ENCODE measurements at regions not wholly inside any gene's neighbourhood (a gene's known extent, or its start where the extent isn't known, plus 50 kb on each side); places are given as distances from the start of the nearest gene placed in this dataset.

GRCh38 chr4:62235911-62236310 is 1035.8 kb downstream of the ADGRL3 start:
- H3K27ac Mint-ChIP-seq, result no peak overlapping the region
- peaks cover 2% of the 10 kb centered on the region for H3K9me3 Mint-ChIP-seq
- H3K36me3 Mint-ChIP-seq (ENCODE audit: low read depth), result no peaks in the 10 kb centered on the region
- POLR2A ChIA-PET, result no interaction called here
- no peak for DNase-seq
- H3K27me3 Mint-ChIP-seq, result no peaks in the 10 kb centered on the region
- CTCF ChIA-PET, result no interaction called here
- H3K4me3 Mint-ChIP-seq, result no peak overlapping the region
- H3K4me1 Mint-ChIP-seq, result no peaks in the 10 kb centered on the region

- Mint-ChIP-seq H3K27ac (no peak overlapping the region), H3K27me3 (no peaks in the 10 kb centered on the region), H3K9me3 (peaks cover 2% of the 10 kb centered on the region), H3K4me1 (no peaks in the 10 kb centered on the region), H3K36me3 (ENCODE audit: low read depth) (no peaks in the 10 kb centered on the region), H3K4me3 (no peak overlapping the region)
- ChIA-PET POLR2A (no interaction called here), CTCF (no interaction called here)
- DNase-seq, result no peak
Observed at GRCh38 chr4:62232814-62233213, 1032.7 kb downstream of the ADGRL3 start.

- no peaks in the 10 kb centered on the region for H3K27me3 Mint-ChIP-seq
- peaks cover 2% of the 10 kb centered on the region for H3K9me3 Mint-ChIP-seq
- POLR2A ChIA-PET, result no interaction called here
- no peaks in the 10 kb centered on the region for H3K36me3 Mint-ChIP-seq (ENCODE audit: low read depth)
- no peak for DNase-seq
- no peak overlapping the region for H3K27ac Mint-ChIP-seq
- CTCF ChIA-PET, result no interaction called here
- no peak overlapping the region for H3K4me3 Mint-ChIP-seq
- no peaks in the 10 kb centered on the region for H3K4me1 Mint-ChIP-seq
Observed at GRCh38 chr4:62231994-62232393, 1031.9 kb downstream of the ADGRL3 start.

GRCh38 chr4:62226082-62226481 is 1026.0 kb downstream of the ADGRL3 start:
- DNase-seq, result no peak
- Mint-ChIP-seq H3K27me3 (no peaks in the 10 kb centered on the region), H3K27ac (no peak overlapping the region), H3K36me3 (ENCODE audit: low read depth) (no peaks in the 10 kb centered on the region), H3K4me1 (no peaks in the 10 kb centered on the region), H3K9me3 (peaks cover 2% of the 10 kb centered on the region), H3K4me3 (no peak overlapping the region)
- CTCF ChIA-PET, result no interaction called here
- POLR2A ChIA-PET, result no interaction called here

DNA sequence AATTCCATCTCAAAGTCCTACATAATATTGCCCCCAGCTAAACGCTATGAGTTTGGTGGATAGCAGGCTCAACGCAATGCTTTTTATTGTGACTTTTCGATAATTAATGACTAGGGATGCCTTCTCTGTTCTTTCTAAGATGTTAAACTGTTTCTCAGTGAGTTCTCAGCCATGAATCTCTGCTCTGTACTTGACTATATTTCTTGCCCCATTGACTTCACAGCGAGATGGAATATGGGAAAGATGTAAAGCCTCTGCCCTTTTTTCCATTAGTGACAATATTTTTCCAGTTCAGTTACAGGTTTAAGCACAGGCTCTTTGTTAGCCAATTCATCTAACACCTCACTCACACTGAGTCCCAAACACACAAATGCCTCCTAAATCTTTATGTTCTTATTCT is 1022.0 kb downstream of the ADGRL3 start:
- no peaks in the 10 kb centered on the region for H3K27me3 Mint-ChIP-seq
- H3K4me3 Mint-ChIP-seq, result no peak overlapping the region
- no peak for DNase-seq
- CTCF ChIA-PET, result no interaction called here
- POLR2A ChIA-PET, result no interaction called here
- no peaks in the 10 kb centered on the region for H3K36me3 Mint-ChIP-seq (ENCODE audit: low read depth)
- H3K9me3 Mint-ChIP-seq, result peaks cover 2% of the 10 kb centered on the region
- H3K27ac Mint-ChIP-seq, result no peak overlapping the region
- no peaks in the 10 kb centered on the region for H3K4me1 Mint-ChIP-seq

DNA sequence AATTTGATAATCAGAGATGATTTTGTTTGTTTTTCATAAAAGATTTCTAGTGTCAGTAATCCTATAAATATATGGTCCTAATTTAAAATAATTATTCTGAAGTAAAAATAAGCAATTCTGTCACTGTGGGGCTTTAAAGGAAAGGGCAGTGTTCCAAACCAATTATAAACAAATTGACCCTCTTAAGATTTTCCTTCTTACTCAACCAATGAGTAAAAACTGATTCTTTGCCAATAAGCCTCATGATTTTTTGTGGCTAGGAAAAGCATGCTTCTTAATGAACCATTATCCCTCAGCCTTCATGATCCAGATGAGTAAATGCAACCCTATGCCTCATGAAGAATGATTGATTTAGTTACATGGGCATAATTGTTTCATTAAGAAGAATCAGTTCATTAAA is 1010.4 kb downstream of the ADGRL3 start:
- no peak overlapping the region for H3K4me3 Mint-ChIP-seq
- no peaks in the 10 kb centered on the region for H3K4me1 Mint-ChIP-seq
- no peak for DNase-seq
- H3K27me3 Mint-ChIP-seq, result no peaks in the 10 kb centered on the region
- no peak overlapping the region for H3K27ac Mint-ChIP-seq
- H3K9me3 Mint-ChIP-seq, result peaks cover 2% of the 10 kb centered on the region
- no peaks in the 10 kb centered on the region for H3K36me3 Mint-ChIP-seq (ENCODE audit: low read depth)
- ChIA-PET POLR2A (no interaction called here), CTCF (no interaction called here)

DNA sequence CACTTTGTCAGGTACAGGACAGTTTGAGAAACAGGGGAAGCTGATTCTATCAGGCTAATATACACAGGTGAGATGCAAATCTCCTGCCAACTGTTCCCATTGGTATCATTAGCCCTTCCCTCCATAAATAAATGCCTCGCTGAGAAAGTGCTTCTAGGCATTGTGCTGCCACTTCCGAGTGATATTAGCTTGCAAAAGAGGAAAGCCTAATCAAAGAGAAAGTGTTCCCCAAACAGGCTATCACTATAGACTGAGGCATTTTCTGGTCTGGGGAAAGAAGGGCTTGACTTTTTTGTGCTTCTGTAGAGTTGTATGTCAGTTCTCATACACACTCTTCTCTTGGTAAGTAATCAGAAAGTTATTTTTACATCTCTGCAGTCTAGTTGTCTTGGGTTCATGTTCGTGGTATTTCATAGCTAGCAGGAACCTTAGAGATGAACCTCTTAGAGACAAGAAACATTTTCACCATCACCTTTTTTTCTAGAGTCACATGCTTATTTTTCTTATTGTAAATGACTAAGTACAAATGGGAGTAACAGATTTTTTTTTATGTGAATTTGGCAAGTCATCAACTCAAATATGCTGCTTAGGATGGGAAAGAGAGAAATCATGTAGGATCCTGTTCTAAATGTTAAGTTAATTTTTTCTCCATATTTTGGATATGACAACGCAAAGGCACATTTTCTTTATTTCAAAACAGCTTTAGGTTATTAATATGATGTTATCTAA is 1009.8 kb downstream of the ADGRL3 start:
- Mint-ChIP-seq H3K4me3 (no peak overlapping the region), H3K27ac (no peak overlapping the region), H3K27me3 (no peaks in the 10 kb centered on the region), H3K36me3 (ENCODE audit: low read depth) (no peaks in the 10 kb centered on the region), H3K9me3 (peaks cover 2% of the 10 kb centered on the region), H3K4me1 (no peaks in the 10 kb centered on the region)
- DNase-seq, result no peak
- POLR2A ChIA-PET, result no interaction called here
- CTCF ChIA-PET, result no interaction called here

- no peaks in the 10 kb centered on the region for H3K27me3 Mint-ChIP-seq
- H3K27ac Mint-ChIP-seq, result no peak overlapping the region
- POLR2A ChIA-PET, result no interaction called here
- H3K9me3 Mint-ChIP-seq, result peaks cover 2% of the 10 kb centered on the region
- H3K4me3 Mint-ChIP-seq, result no peak overlapping the region
- no peaks in the 10 kb centered on the region for H3K4me1 Mint-ChIP-seq
- CTCF ChIA-PET, result interaction anchor here (0.6 kb wide), 1 partner anchor 862 kb away, joined by 3 read pairs; no protein-coding TSS in a partner anchor
- no peaks in the 10 kb centered on the region for H3K36me3 Mint-ChIP-seq (ENCODE audit: low read depth)
- no peak for DNase-seq
Observed at GRCh38 chr4:62208921-62209320, 1008.8 kb downstream of the ADGRL3 start.

DNA sequence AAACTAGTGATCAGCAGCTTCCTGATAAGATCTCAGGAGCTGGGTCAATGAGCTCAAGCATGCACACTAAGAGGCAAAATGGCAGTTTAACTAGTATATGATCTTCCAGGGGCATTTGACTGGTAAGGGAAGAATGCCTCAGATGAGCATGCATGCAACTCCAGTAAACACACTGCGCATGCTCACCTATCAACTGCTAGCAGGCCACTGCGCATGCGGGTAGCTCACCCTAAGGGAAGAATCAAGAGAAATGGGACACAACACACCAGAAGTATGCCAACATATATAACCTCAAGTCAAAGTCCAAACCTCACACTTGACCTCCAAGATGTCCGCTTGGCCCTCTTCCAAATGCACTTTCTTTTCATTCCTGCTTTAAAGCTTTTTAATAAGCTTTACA is 1004.0 kb downstream of the ADGRL3 start:
- ChIA-PET CTCF (interaction anchor here (0.7 kb wide), 1 partner anchor 193 kb away, joined by 3 read pairs; no protein-coding TSS in a partner anchor), POLR2A (no interaction called here)
- no peaks in the 10 kb centered on the region for H3K27me3 Mint-ChIP-seq
- H3K27ac Mint-ChIP-seq, result no peak overlapping the region
- H3K4me1 Mint-ChIP-seq, result no peaks in the 10 kb centered on the region
- H3K4me3 Mint-ChIP-seq, result no peak overlapping the region
- H3K36me3 Mint-ChIP-seq (ENCODE audit: low read depth), result no peaks in the 10 kb centered on the region
- peaks cover 10% of the 10 kb centered on the region for H3K9me3 Mint-ChIP-seq
- DNase-seq, result no peak

DNA sequence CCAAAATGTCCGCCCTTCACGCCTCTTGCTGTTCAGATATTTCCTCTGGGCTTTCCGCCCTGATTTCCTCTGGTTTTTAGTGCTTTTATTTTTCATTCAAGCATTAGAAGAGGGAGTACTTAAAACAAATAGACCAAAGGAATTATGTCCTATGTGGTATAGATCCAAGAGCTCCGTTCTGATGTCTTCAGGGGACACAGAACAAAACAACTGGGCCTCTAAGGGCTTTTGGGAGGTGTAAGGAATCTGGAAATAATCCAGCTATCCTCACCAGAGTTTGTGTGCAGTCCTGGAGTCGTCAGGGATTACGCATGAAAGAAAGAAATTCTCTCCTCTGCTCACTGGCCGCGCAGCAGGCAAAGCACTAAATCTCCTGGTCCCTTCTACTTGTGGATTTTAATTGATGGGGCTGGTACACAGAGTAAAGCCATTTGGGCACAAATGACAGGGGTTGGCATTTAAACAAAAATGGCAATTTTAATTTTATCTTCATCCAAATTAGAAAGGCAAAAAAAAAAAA is 999.2 kb downstream of the ADGRL3 start:
- CTCF ChIA-PET, result no interaction called here

GRCh38 chr4:62196338-62196737 is 996.2 kb downstream of the ADGRL3 start:
- Mint-ChIP-seq H3K36me3 (ENCODE audit: low read depth) (no peaks in the 10 kb centered on the region), H3K27me3 (no peaks in the 10 kb centered on the region), H3K4me1 (no peaks in the 10 kb centered on the region), H3K27ac (no peak overlapping the region), H3K9me3 (peaks cover 8% of the 10 kb centered on the region), H3K4me3 (no peak overlapping the region)
- CTCF ChIA-PET, result no interaction called here
- DNase-seq, result no peak
- POLR2A ChIA-PET, result no interaction called here

More for the DNA sequence above, 999.2 kb downstream of the ADGRL3 start:
- Mint-ChIP-seq H3K27ac (no peak overlapping the region), H3K4me3 (no peak overlapping the region), H3K4me1 (no peaks in the 10 kb centered on the region), H3K36me3 (ENCODE audit: low read depth) (no peaks in the 10 kb centered on the region), H3K9me3 (peaks cover 15% of the 10 kb centered on the region), H3K27me3 (no peaks in the 10 kb centered on the region)
- no peak for DNase-seq
- POLR2A ChIA-PET, result no interaction called here

GRCh38 chr4:62194342-62194741 is 994.2 kb downstream of the ADGRL3 start:
- Mint-ChIP-seq H3K4me3 (no peak overlapping the region), H3K4me1 (no peaks in the 10 kb centered on the region), H3K27ac (no peak overlapping the region), H3K36me3 (ENCODE audit: low read depth) (no peaks in the 10 kb centered on the region), H3K27me3 (no peaks in the 10 kb centered on the region), H3K9me3 (peaks cover 8% of the 10 kb centered on the region)
- no peak for DNase-seq
- ChIA-PET CTCF (no interaction called here), POLR2A (no interaction called here)

DNA sequence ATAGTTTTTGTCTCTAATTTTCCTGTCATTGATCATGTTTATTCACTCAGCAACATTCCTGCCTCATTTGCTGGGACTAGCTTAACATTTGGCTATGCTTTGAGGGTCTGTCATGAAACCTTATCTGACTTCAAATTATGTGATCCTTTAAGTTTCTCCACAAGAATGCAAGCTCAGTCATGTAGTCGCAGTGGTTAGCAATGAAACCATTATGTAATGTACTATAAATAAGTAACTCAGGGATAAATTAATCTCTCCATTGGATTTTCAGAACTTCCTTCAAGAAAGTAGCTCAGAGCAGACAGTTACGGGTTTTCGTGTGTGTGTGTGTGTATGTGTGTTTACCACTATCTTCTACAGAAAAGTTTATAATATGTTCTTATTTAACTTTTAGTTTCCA is 993.6 kb downstream of the ADGRL3 start:
- H3K4me1 Mint-ChIP-seq, result no peaks in the 10 kb centered on the region
- H3K4me3 Mint-ChIP-seq, result no peak overlapping the region
- H3K27ac Mint-ChIP-seq, result no peak overlapping the region
- peaks cover 5% of the 10 kb centered on the region for H3K9me3 Mint-ChIP-seq
- ChIA-PET POLR2A (no interaction called here), CTCF (no interaction called here)
- H3K27me3 Mint-ChIP-seq, result no peaks in the 10 kb centered on the region
- no peak for DNase-seq
- no peaks in the 10 kb centered on the region for H3K36me3 Mint-ChIP-seq (ENCODE audit: low read depth)

Data from activated CD4-positive, alpha-beta T cell treated with anti-CD3 and anti-CD28 coated beads, Interleukin-2, amount 10 ng/mL, durations not matched to agents 7 days and 5 days (primary cell).